Suprapubic skin (tissue), 3 donors: ENCODE measurements at regions not wholly inside any gene's neighbourhood (a gene's known extent, or its start where the extent isn't known, plus 50 kb on each side); places are given as distances from the start of the nearest gene placed in this dataset.

Experiments used
- CTCF ChIP-seq, 2 donors: fragments of 200-600 bp in 1 of 2; fragments of 450-650 bp in 1 of 2; sonication (generic) in 1 of 2; IDR thresholded peaks; one replicate each; pipeline ENCODE4 v1.5.1; 2016 to 2019; ENCODE audit warnings: antibody characterized with exemption in 2 of 2, mild to moderate bottlenecking in 1 of 2, moderate library complexity in 1 of 2
- POLR2A ChIP-seq, 2 donors: fragments of 450-650 bp; IDR thresholded peaks; one replicate each; pipeline ENCODE4 v1.6.1; 2017; ENCODE audit warnings: antibody characterized with exemption in 2 of 2, mild to moderate bottlenecking in 2 of 2, moderate library complexity in 2 of 2

DNA sequence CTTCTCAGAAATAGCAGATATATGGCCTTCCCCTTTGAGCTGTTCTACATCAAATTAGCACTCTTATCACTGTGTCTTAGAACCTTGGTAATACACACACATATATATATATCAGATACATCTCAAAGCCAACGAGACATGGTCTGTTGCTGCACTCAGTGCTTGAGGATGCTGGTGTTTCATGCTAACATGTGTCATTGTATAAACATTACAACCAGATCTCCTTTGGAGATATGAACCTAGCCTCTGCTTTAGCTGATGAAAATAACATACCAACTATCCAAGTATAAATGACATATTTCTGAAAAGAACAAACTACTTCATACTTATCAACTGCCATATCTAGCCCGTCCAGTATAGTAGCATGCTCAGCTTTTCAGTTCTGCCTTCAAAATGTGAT lies 226.7 kb upstream of the HNRNPA3 start:
- no peak for TF ChIP-seq CTCF (IDR thresholded peaks at IDR 0.05)
- TF ChIP-seq POLR2A (IDR thresholded peaks at IDR 0.05), result no peak
